Colon (tissue), 2 donors: ENCODE measurements at regions not wholly inside any gene's neighbourhood (a gene's known extent, or its start where the extent isn't known, plus 50 kb on each side); places are given as distances from the start of the nearest gene placed in this dataset.
A peak's percentile ranks its signal among the peaks of the same experiment; 100 is the strongest.
"Not testable (repeated sequence)": the region's sequence is repeated elsewhere in the genome, so short reads cannot be mapped to it uniquely, and the experiment has no call there.

ENCODE experiments used
- FAIRE-seq: peaks from 2 replicates; lab custom pipeline; 2012; peaks lifted over from hg19 to GRCh38; lab: Jason Lieb, UNC
- donor health status: control.
- donor health status: control.

GRCh38 chr7:128561116-128561722, 84.7 kb downstream of the METTL2B start:
- not testable (repeated sequence) for FAIRE-seq

- FAIRE-seq: not testable (repeated sequence)
These were observed 86.2 kb downstream of the METTL2B start for GRCh38 chr7:128562795-128563194.

GRCh38 chr7:128564123-128564700, 87.7 kb downstream of the METTL2B start:
- not testable (repeated sequence) for FAIRE-seq

GRCh38 chr7:128564932-128565864, 88.7 kb downstream of the METTL2B start:
- FAIRE-seq: not testable (repeated sequence)

GRCh38 chr7:128575277-128575676, 96.8 kb upstream of the GARIN1A start:
- not testable (repeated sequence) for FAIRE-seq

- not testable (repeated sequence) for FAIRE-seq
These were observed 95.1 kb upstream of the GARIN1A start for GRCh38 chr7:128576953-128577352.

- FAIRE-seq: not testable (repeated sequence)
These were observed 92.2 kb upstream of the GARIN1A start for GRCh38 chr7:128579843-128580242.

GRCh38 chr7:128581100-128581499, 91.0 kb upstream of the GARIN1A start:
- not testable (repeated sequence) for FAIRE-seq

GRCh38 chr7:128581825-128582561, 90.1 kb upstream of the GARIN1A start:
- FAIRE-seq: not testable (repeated sequence)

- FAIRE-seq: not testable (repeated sequence)
These were observed 85.4 kb upstream of the GARIN1A start for GRCh38 chr7:128586715-128587114.

- no peak for FAIRE-seq
These were observed 80.4 kb upstream of the GARIN1A start for GRCh38 chr7:128591705-128592104.

- not testable (repeated sequence) for FAIRE-seq
These were observed 79.9 kb upstream of the GARIN1A start for GRCh38 chr7:128592209-128592608.

GRCh38 chr7:128594061-128594460, 78.0 kb upstream of the GARIN1A start:
- not testable (repeated sequence) for FAIRE-seq

- FAIRE-seq: not testable (repeated sequence)
These were observed 75.6 kb upstream of the GARIN1A start for GRCh38 chr7:128596336-128597128.

GRCh38 chr7:128598946-128599345, 73.1 kb upstream of the GARIN1A start:
- FAIRE-seq: not testable (repeated sequence)

- peak; percentile 47 for FAIRE-seq
These were observed 63.2 kb upstream of the GARIN1A start for GRCh38 chr7:128608678-128609421.

- FAIRE-seq: not testable (repeated sequence)
These were observed 58.7 kb upstream of the GARIN1A start for GRCh38 chr7:128613366-128613765.

- FAIRE-seq: not testable (repeated sequence)
These were observed 57.3 kb upstream of the GARIN1A start for GRCh38 chr7:128614812-128615211.

GRCh38 chr7:128616799-128617198, 55.3 kb upstream of the GARIN1A start:
- FAIRE-seq: not testable (repeated sequence)
